ENCODE measurements at regions not wholly inside any gene's neighbourhood (a gene's known extent, or its start where the extent isn't known, plus 50 kb on each side); places are given as distances from the start of the nearest gene placed in this dataset.

GRCh38 chr4:79210636-79211049 is 115.2 kb downstream of the NAA11 start:
- no peak for DNase-seq (ENCODE audit: low read depth in 1 of 2, low spot score in 1 of 2)
- no peaks in the 10 kb centered on the region for H3K27me3 ChIP-seq (ENCODE audit: insufficient read depth, poor library complexity, severe bottlenecking)
- TF ChIP-seq POLR2AphosphoS5 (IDR thresholded peaks at IDR 0.05; ENCODE audit: low read depth): no peak
- no peak for TF ChIP-seq SPI1 (IDR thresholded peaks at IDR 0.05; ENCODE audit: borderline replicate concordance, low read depth)
- no peak overlapping the region for H3K4me3 ChIP-seq (replicated peaks; ENCODE audit: insufficient read depth, low read length)
- peak overlapping the region; percentile 97 for H3K27ac ChIP-seq (replicated peaks)

GRCh38 chr4:79209822-79210635 is 115.8 kb downstream of the NAA11 start:
- peak; percentile 94 to 98 for DNase-seq (ENCODE audit: low read depth in 1 of 2, low spot score in 1 of 2)
- H3K4me3 ChIP-seq (replicated peaks; ENCODE audit: insufficient read depth, low read length): no peak overlapping the region
- H3K27ac ChIP-seq (replicated peaks): peak overlapping the region; percentile 97
- TF ChIP-seq POLR2AphosphoS5 (IDR thresholded peaks at IDR 0.05; ENCODE audit: low read depth): peak; percentile 92
- no peak for TF ChIP-seq REST (IDR thresholded peaks at IDR 0.05; ENCODE audit: insufficient replicate concordance, low read depth)
- TF ChIP-seq CTCF (IDR thresholded peaks at IDR 0.05; ENCODE audit: insufficient read depth, low read length): no peak
- peak; percentile 58; the same call in 1 of the 2 replicates for TF ChIP-seq SPI1 (IDR thresholded peaks at IDR 0.05; ENCODE audit: borderline replicate concordance, low read depth)
- no peak for TF ChIP-seq GABPA (IDR thresholded peaks at IDR 0.05; ENCODE audit: low read depth)
- H3K27me3 ChIP-seq (ENCODE audit: insufficient read depth, poor library complexity, severe bottlenecking): no peaks in the 10 kb centered on the region

- DNase-seq (ENCODE audit: low read depth in 1 of 2, low spot score in 1 of 2): peak; percentile 33 to 48
- no peaks in the 10 kb centered on the region for H3K27me3 ChIP-seq (ENCODE audit: insufficient read depth, poor library complexity, severe bottlenecking)
- no peak overlapping the region for H3K4me3 ChIP-seq (replicated peaks; ENCODE audit: insufficient read depth, low read length)
- H3K27ac ChIP-seq (replicated peaks): peak overlapping the region; percentile 97
- TF ChIP-seq SPI1 (IDR thresholded peaks at IDR 0.05; ENCODE audit: borderline replicate concordance, low read depth) (no peak), GABPA (IDR thresholded peaks at IDR 0.05; ENCODE audit: low read depth) (no peak), POLR2AphosphoS5 (IDR thresholded peaks at IDR 0.05; ENCODE audit: low read depth) (no peak), REST (IDR thresholded peaks at IDR 0.05; ENCODE audit: insufficient replicate concordance, low read depth) (no peak), CTCF (IDR thresholded peaks at IDR 0.05; ENCODE audit: insufficient read depth, low read length) (no peak)
Measured at GRCh38 chr4:79209081-79209480, 116.8 kb downstream of the NAA11 start.

GRCh38 chr4:79207281-79207680 is 118.6 kb downstream of the NAA11 start:
- TF ChIP-seq SPI1 (IDR thresholded peaks at IDR 0.05; ENCODE audit: borderline replicate concordance, low read depth) (no peak), CTCF (IDR thresholded peaks at IDR 0.05; ENCODE audit: insufficient read depth, low read length) (no peak), GABPA (IDR thresholded peaks at IDR 0.05; ENCODE audit: low read depth) (no peak)
- Histone ChIP-seq H3K27me3 (ENCODE audit: insufficient read depth, poor library complexity, severe bottlenecking) (no peaks in the 10 kb centered on the region), H3K4me3 (replicated peaks; ENCODE audit: insufficient read depth, low read length) (no peak overlapping the region), H3K27ac (replicated peaks) (peak overlapping the region; percentile 97)
- DNase-seq (ENCODE audit: low read depth in 1 of 2, low spot score in 1 of 2): no peak

All from HL-60 (cell line).